GM18951 (cell line): ENCODE measurements at regions not wholly inside any gene's neighbourhood (a gene's known extent, or its start where the extent isn't known, plus 50 kb on each side); places are given as distances from the start of the nearest gene placed in this dataset.

Experiments
- POLR2A ChIP-seq: IDR thresholded peaks from 4 replicates; pipeline ENCODE4 v1.6.1; 2011; ENCODE audit warnings: mild to moderate bottlenecking; ENCODE audit not compliant: insufficient read length, insufficient read depth; ENCODE audit errors: extremely low read depth
- in situ Hi-C: fragments of 300-500 bp; cut with MboI; formaldehyde crosslinking; loops from one replicate; pipeline ENCODE4 v1.12.0; 2022; ENCODE audit warnings: low sequenced_read_pairs, mixed read lengths, inconsistent platforms; ENCODE audit not compliant: unreplicated experiment

- in situ Hi-C loops = no loop called here
- no peak for TF ChIP-seq POLR2A
These were observed 233.9 kb downstream of the GXYLT1 start for GRCh38 chr12:41910578-41911320.

GRCh38 chr12:41908206-41908605 is 236.5 kb downstream of the GXYLT1 start:
- in situ Hi-C loops = no loop called here
- TF ChIP-seq POLR2A = no peak

- in situ Hi-C loops = no loop called here
- TF ChIP-seq POLR2A = no peak
These were observed 237.1 kb downstream of the GXYLT1 start for GRCh38 chr12:41907550-41907949.

- TF ChIP-seq POLR2A = no peak
- in situ Hi-C loops = no loop called here
These were observed 237.7 kb downstream of the GXYLT1 start for GRCh38 chr12:41907021-41907420.

- in situ Hi-C loops = no loop called here
- TF ChIP-seq POLR2A = no peak
These were observed 238.8 kb downstream of the GXYLT1 start for GRCh38 chr12:41905759-41906297.

GRCh38 chr12:41905073-41905758 is 239.5 kb downstream of the GXYLT1 start:
- TF ChIP-seq POLR2A = no peak
- in situ Hi-C loops = no loop called here

GRCh38 chr12:41904041-41904440 is 240.6 kb downstream of the GXYLT1 start:
- no peak for TF ChIP-seq POLR2A

GRCh38 chr12:41903014-41903708 is 241.5 kb downstream of the GXYLT1 start:
- in situ Hi-C loops = no loop called here
- no peak for TF ChIP-seq POLR2A

More at GRCh38 chr12:41904041-41904440, 240.6 kb downstream of the GXYLT1 start:
- in situ Hi-C loops = no loop called here

GRCh38 chr12:41899577-41899976 is 245.1 kb downstream of the GXYLT1 start:
- TF ChIP-seq POLR2A = no peak
- in situ Hi-C loops = no loop called here

GRCh38 chr12:41897593-41897992 is 247.1 kb downstream of the GXYLT1 start:
- in situ Hi-C loops = no loop called here
- TF ChIP-seq POLR2A = no peak

- in situ Hi-C loops = no loop called here
These were observed 251.2 kb downstream of the GXYLT1 start for GRCh38 chr12:41893491-41893890.

GRCh38 chr12:41892302-41892701 is 252.4 kb downstream of the GXYLT1 start:
- TF ChIP-seq POLR2A = no peak
- in situ Hi-C loops = no loop called here

More at GRCh38 chr12:41893491-41893890, 251.2 kb downstream of the GXYLT1 start:
- TF ChIP-seq POLR2A = no peak

- in situ Hi-C loops = no loop called here
- no peak for TF ChIP-seq POLR2A
These were observed 253.4 kb downstream of the GXYLT1 start for GRCh38 chr12:41891226-41891625.
